GM23338 (cell line): ENCODE measurements at regions not wholly inside any gene's neighbourhood (a gene's known extent, or its start where the extent isn't known, plus 50 kb on each side); places are given as distances from the start of the nearest gene placed in this dataset.

Experiments used
- ATAC-seq: fragments of 200-7000 bp; cut with Tn5 transposase; 3 replicates; pipeline ENCODE4 v1.9.1; 2020
- DNase-seq: peaks from one replicate; pipeline ENCODE4 v3.0.0-alpha.2; 2015; ENCODE audit warnings: low spot score
- H2AFZ ChIP-seq: fragments of 200-600 bp; sonication (generic); 2 replicates; pipeline ENCODE4 v1.8.0; 2016; ENCODE audit warnings: antibody characterized with exemption, mild to moderate bottlenecking, moderate library complexity
- H3F3A ChIP-seq: fragments of 200-600 bp; sonication (generic); replicated peaks from 2 replicates; pipeline ENCODE4 v1.8.0; 2017; ENCODE audit warnings: antibody characterized with exemption, mixed run types, low read depth
- H3K27ac ChIP-seq: fragments of 200-600 bp; sonication (generic); 2 replicates; pipeline ENCODE4 v1.6.1; 2016; ENCODE audit warnings: low read depth
- H3K27me3 ChIP-seq: fragments of 200-600 bp; sonication (generic); 2 replicates; pipeline ENCODE4 v1.8.0; 2016; ENCODE audit warnings: mild to moderate bottlenecking, mixed run types, moderate library complexity; ENCODE audit not compliant: insufficient read depth
- H3K36me3 ChIP-seq: fragments of 200-600 bp; sonication (generic); 2 replicates; pipeline ENCODE4 v1.8.0; 2016; ENCODE audit warnings: mild to moderate bottlenecking; ENCODE audit not compliant: insufficient read depth
- H3K4me1 ChIP-seq: fragments of 200-600 bp; sonication (generic); 2 replicates; pipeline ENCODE4 v1.8.0; 2016; ENCODE audit warnings: mild to moderate bottlenecking, moderate library complexity; ENCODE audit not compliant: insufficient read depth
- H3K4me2 ChIP-seq: fragments of 200-600 bp; sonication (generic); 2 replicates; pipeline ENCODE4 v1.7.1; 2017; ENCODE audit warnings: mixed run types
- H3K4me3 ChIP-seq: fragments of 200-600 bp; sonication (generic); 2 replicates; pipeline ENCODE4 v1.6.1; 2016; ENCODE audit warnings: mixed run types
- H3K79me2 ChIP-seq: fragments of 200-600 bp; sonication (generic); replicated peaks from 2 replicates; pipeline ENCODE4 v1.8.0; 2017; ENCODE audit warnings: mild to moderate bottlenecking; ENCODE audit not compliant: insufficient read depth
- H3K9me2 ChIP-seq: fragments of 200-600 bp; sonication (generic); 2 replicates; pipeline ENCODE4 v1.8.0; 2017; ENCODE audit not compliant: insufficient read depth
- H4K20me1 ChIP-seq: fragments of 200-600 bp; sonication (generic); replicated peaks from 2 replicates; pipeline ENCODE4 v1.8.0; 2017; ENCODE audit warnings: mild to moderate bottlenecking; ENCODE audit not compliant: insufficient read depth
- H3K27ac Mint-ChIP-seq: 2 replicates; pipeline ENCODE4 v1.8.0; 2020; ENCODE audit warnings: inconsistent platforms, mild to moderate bottlenecking, moderate library complexity, mixed read lengths
- H3K27me3 Mint-ChIP-seq: 3 replicates; pipeline ENCODE4 v1.8.0; 2022; ENCODE audit warnings: low read depth, mild to moderate bottlenecking, moderate library complexity, mixed read lengths, inconsistent platforms; ENCODE audit not compliant: insufficient read depth, poor library complexity
- H3K36me3 Mint-ChIP-seq: 3 replicates; pipeline ENCODE4 v1.8.0; 2021; ENCODE audit warnings: low read depth, mild to moderate bottlenecking, inconsistent platforms, moderate library complexity, mixed read lengths
- H3K4me1 Mint-ChIP-seq: 3 replicates; pipeline ENCODE4 v1.8.0; 2020; ENCODE audit warnings: mild to moderate bottlenecking, inconsistent platforms, mixed read lengths
- H3K4me3 Mint-ChIP-seq: 3 replicates; pipeline ENCODE4 v1.8.0; 2021; ENCODE audit warnings: moderate library complexity, mild to moderate bottlenecking, inconsistent platforms, mixed read lengths
- H3K9me3 Mint-ChIP-seq: 3 replicates; pipeline ENCODE4 v1.8.0; 2020; ENCODE audit warnings: moderate library complexity, mild to moderate bottlenecking, inconsistent platforms, mixed read lengths
- EZH2 ChIP-seq: fragments of 200-600 bp; sonication (generic); IDR thresholded peaks from one replicate; pipeline ENCODE4 v1.8.0; 2017; ENCODE audit warnings: antibody characterized with exemption, mild to moderate bottlenecking, low read depth; ENCODE audit not compliant: unreplicated experiment
- EZH2phosphoT487 ChIP-seq: fragments of 200-600 bp; sonication (generic); IDR thresholded peaks from one replicate; pipeline ENCODE4 v1.8.1; 2018; ENCODE audit warnings: antibody characterized with exemption; ENCODE audit not compliant: unreplicated experiment
- ZNF114 ChIP-seq: fragments of 250-450 bp; sonication (Bioruptor Pico); IDR thresholded peaks from 2 replicates; pipeline ENCODE4 v1.5.0; 2020; ENCODE audit warnings: mild to moderate bottlenecking, moderate library complexity
- ZNF331 ChIP-seq: fragments of 250-450 bp; sonication (Bioruptor Pico); IDR thresholded peaks from 2 replicates; pipeline ENCODE4 v1.5.0; 2020; ENCODE audit warnings: low read depth, mild to moderate bottlenecking, moderate library complexity
- ZNF462 ChIP-seq: fragments of 250-450 bp; sonication (Bioruptor Pico); IDR thresholded peaks from 2 replicates; pipeline ENCODE4 v1.5.0; 2020; ENCODE audit warnings: mild to moderate bottlenecking, moderate library complexity
- TF ChIP-seq, protein P1 (sequence below): IDR thresholded peaks from one replicate; pipeline ENCODE4 v1.6.1; 2018; ENCODE audit warnings: antibody characterized with exemption; ENCODE audit not compliant: unreplicated experiment

DNA sequence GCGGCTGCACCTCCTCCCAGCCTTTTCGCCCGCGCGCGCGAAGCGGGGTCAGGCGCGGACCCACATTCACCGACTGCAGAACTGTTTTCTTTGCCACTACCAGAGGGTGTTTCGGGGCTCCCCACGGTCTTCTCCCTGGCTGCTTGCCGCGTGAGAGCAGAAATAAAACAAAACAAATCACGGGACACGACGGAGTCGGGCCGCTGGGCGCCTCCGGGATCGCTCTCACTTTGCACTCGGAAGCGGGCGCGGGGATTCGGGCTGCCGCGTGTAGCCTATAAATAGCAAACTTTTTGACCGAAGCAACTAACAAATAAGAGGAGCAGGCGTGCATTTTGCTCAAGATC is 412.3 kb upstream of the ESRRG start:
- DNase-seq (peak; percentile 31), ATAC-seq (no peak)
- H3K36me3 Mint-ChIP-seq, result no peaks in the 10 kb centered on the region
- TF ChIP-seq, protein P1, sequence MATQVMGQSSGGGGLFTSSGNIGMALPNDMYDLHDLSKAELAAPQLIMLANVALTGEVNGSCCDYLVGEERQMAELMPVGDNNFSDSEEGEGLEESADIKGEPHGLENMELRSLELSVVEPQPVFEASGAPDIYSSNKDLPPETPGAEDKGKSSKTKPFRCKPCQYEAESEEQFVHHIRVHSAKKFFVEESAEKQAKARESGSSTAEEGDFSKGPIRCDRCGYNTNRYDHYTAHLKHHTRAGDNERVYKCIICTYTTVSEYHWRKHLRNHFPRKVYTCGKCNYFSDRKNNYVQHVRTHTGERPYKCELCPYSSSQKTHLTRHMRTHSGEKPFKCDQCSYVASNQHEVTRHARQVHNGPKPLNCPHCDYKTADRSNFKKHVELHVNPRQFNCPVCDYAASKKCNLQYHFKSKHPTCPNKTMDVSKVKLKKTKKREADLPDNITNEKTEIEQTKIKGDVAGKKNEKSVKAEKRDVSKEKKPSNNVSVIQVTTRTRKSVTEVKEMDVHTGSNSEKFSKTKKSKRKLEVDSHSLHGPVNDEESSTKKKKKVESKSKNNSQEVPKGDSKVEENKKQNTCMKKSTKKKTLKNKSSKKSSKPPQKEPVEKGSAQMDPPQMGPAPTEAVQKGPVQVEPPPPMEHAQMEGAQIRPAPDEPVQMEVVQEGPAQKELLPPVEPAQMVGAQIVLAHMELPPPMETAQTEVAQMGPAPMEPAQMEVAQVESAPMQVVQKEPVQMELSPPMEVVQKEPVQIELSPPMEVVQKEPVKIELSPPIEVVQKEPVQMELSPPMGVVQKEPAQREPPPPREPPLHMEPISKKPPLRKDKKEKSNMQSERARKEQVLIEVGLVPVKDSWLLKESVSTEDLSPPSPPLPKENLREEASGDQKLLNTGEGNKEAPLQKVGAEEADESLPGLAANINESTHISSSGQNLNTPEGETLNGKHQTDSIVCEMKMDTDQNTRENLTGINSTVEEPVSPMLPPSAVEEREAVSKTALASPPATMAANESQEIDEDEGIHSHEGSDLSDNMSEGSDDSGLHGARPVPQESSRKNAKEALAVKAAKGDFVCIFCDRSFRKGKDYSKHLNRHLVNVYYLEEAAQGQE, result no peak
- no peak for TF ChIP-seq ZNF331 (CRISPR knock-in tag)
- peak; percentile 95 for TF ChIP-seq EZH2phosphoT487
- peak; percentile 89 for TF ChIP-seq EZH2
- TF ChIP-seq ZNF114 (CRISPR knock-in tag), result no peak
- Histone ChIP-seq H3K4me1 (peaks cover 41% of the 10 kb centered on the region), H3K4me2 (peak overlapping the region; percentile 98), H3K79me2 (no peaks in the 10 kb centered on the region), H3K9me2 (no peaks in the 10 kb centered on the region), H3K27ac (no peak overlapping the region), H2AFZ (peak overlapping the region; percentile 100), H3K27me3 (peaks cover 100% of the 10 kb centered on the region), H4K20me1 (no peaks in the 10 kb centered on the region), H3K36me3 (no peaks in the 10 kb centered on the region), H3K4me3 (peak overlapping the region; percentile 86), H3F3A (0 out of 2 replicates have a peak, but pooled peaks cover 3% of the 10 kb centered on the region)
- H3K27me3 Mint-ChIP-seq, result peaks cover 93% of the 10 kb centered on the region
- no peak overlapping the region for H3K27ac Mint-ChIP-seq
- H3K9me3 Mint-ChIP-seq, result 0 out of 3 replicates have a peak, but pooled peaks cover 4% of the 10 kb centered on the region
- peaks cover 40% of the 10 kb centered on the region for H3K4me1 Mint-ChIP-seq
- H3K4me3 Mint-ChIP-seq, result peak overlapping the region; percentile 85

- Mint-ChIP-seq H3K27ac (no peak overlapping the region), H3K27me3 (peaks cover 87% of the 10 kb centered on the region), H3K4me1 (peaks cover 40% of the 10 kb centered on the region), H3K36me3 (no peaks in the 10 kb centered on the region), H3K9me3 (0 out of 3 replicates have a peak, but pooled peaks cover 4% of the 10 kb centered on the region), H3K4me3 (peak overlapping the region; percentile 85)
- no peaks in the 10 kb centered on the region for H3F3A ChIP-seq
- DNase-seq (peak; percentile 71), ATAC-seq (peak; percentile 16)
- H3K27ac ChIP-seq, result no peak overlapping the region
- peak overlapping the region; percentile 86 for H3K4me3 ChIP-seq
- H4K20me1 ChIP-seq, result no peaks in the 10 kb centered on the region
- peak overlapping the region; percentile 100 for H2AFZ ChIP-seq
- H3K27me3 ChIP-seq, result peaks cover 100% of the 10 kb centered on the region
- H3K4me2 ChIP-seq, result peak overlapping the region; percentile 98
- peaks cover 41% of the 10 kb centered on the region for H3K4me1 ChIP-seq
- no peaks in the 10 kb centered on the region for H3K79me2 ChIP-seq
- no peaks in the 10 kb centered on the region for H3K9me2 ChIP-seq
- H3K36me3 ChIP-seq, result no peaks in the 10 kb centered on the region
- TF ChIP-seq, protein P1, result no peak
- TF ChIP-seq ZNF331 (CRISPR knock-in tag) (no peak), EZH2phosphoT487 (no peak), ZNF462 (no peak)
Measured at GRCh38 chr1:217134857-217135568, 411.8 kb upstream of the ESRRG start.
